GM23248 (cell line): ENCODE measurements at regions not wholly inside any gene's neighbourhood (a gene's known extent, or its start where the extent isn't known, plus 50 kb on each side); places are given as distances from the start of the nearest gene placed in this dataset. TPM values are rescaled to one million over a fixed set of nuclear protein-coding genes. Genes with fewer than 3 reads are reported as not detected.

Experiments used
- microRNA-seq: library from miRNA; unstranded; fragments of <30 nt; microRNA quantifications from one replicate; pipeline ENCODE4, GENCODE V29; 2016; ENCODE audit warnings: borderline number of aligned reads
- small RNA-seq: library from RNA; depleted of rRNA; stranded (forward); fragments of <200 nt; gene quantifications from one replicate; pipeline ENCODE3, GENCODE V24; 2014; ENCODE audit warnings: low read depth, low replicate concordance

Small RNA genes lying in the stretch of these regions (microRNA-seq; reads per million reads assigned to microRNA genes)
- gene MIR6080 = not detected

Small RNA genes lying in the stretch of these regions (small RNA-seq; reads per million reads assigned to genes)
- gene AC103810.3 (not detected), gene BPTFP1 (not detected), gene MINOS1P2 (not detected), gene MIR6080 (not detected)
